Large intestine (tissue), 3 donors: ENCODE measurements at regions not wholly inside any gene's neighbourhood (a gene's known extent, or its start where the extent isn't known, plus 50 kb on each side); places are given as distances from the start of the nearest gene placed in this dataset.

Experiments
- DNase-seq, 2 donors: peaks; one replicate each; pipeline versions ENCODE4 v3.0.0 to v3.0.0-alpha.2; 2013
- H3K27ac ChIP-seq: one replicate; pipeline ENCODE4 v1.5.1; 2013; ENCODE audit warnings: low read length
- H3K27me3 ChIP-seq: 2 replicates; pipeline ENCODE4 v1.6.1; 2013; ENCODE audit warnings: low read length; ENCODE audit not compliant: control insufficient read depth, insufficient read depth
- H3K36me3 ChIP-seq: 2 replicates; pipeline ENCODE4 v1.6.1; 2013; ENCODE audit warnings: low read length; ENCODE audit not compliant: control insufficient read depth, insufficient read depth
- H3K4me1 ChIP-seq: one replicate; pipeline ENCODE4 v1.6.1; 2013; ENCODE audit warnings: low read length; ENCODE audit not compliant: control insufficient read depth, insufficient read depth
- H3K4me3 ChIP-seq: one replicate; pipeline ENCODE4 v1.5.1; 2013; ENCODE audit warnings: low read length
- H3K9me3 ChIP-seq: one replicate; pipeline ENCODE4 v1.6.1; 2013; ENCODE audit warnings: mild to moderate bottlenecking, low read depth, low read length, moderate library complexity; ENCODE audit not compliant: control insufficient read depth
- WGBS: methylation state at CpG from one replicate; pipeline ENCODE4 v1.1.5; 2013; ENCODE audit warnings: low lambda C conversion rate; ENCODE audit not compliant: insufficient coverage; 5-methylcytosine and 5-hydroxymethylcytosine counted together

DNA sequence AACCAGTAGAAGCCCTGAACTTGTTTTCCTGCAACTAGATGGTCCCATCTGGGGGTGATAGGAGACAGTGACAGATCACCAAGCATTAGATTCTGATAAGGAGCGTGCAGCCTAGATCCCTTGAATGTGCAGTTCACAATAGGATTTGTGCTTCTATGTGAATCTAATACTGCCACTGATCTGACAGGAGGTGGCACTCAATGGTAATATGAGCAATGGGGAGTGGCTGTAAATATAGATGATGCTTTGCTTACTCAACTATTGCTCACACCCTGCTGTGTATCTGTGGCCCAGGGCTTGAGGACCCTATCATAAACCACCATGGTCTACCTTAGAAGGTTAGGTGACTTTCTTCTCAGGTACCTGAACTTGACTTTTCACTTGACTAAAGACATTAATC lies 417.1 kb upstream of the ARHGEF26 start:
- Histone ChIP-seq H3K36me3 (no peaks in the 10 kb centered on the region), H3K27me3 (peaks cover 4% of the 10 kb centered on the region), H3K4me3 (no peak overlapping the region), H3K9me3 (no peaks in the 10 kb centered on the region), H3K4me1 (no peaks in the 10 kb centered on the region), H3K27ac (no peak overlapping the region)
- DNase-seq: no peak
- WGBS: no CpG with 5 or more reads among the region's 1 CpG

DNA sequence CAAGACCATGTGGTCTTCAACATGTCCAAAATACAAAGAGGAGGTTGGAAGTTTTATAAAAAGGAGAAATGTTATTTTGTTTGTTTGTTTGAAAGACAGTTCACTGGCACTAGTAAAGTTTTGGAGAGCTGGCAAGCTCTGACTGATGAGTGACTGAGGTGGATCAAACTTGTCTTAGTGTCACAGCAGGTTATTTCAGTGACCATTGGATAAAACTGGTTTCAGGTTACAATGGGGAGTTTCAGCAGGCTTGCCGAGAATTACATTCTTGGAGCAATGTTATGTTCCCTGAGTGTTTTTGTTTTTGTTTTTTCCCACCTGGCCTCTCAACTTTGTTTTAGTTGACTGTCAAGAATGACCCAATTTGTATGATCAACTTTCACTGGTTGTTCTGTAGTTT lies 414.5 kb upstream of the ARHGEF26 start:
- H3K36me3 ChIP-seq: no peaks in the 10 kb centered on the region
- no peak for DNase-seq
- no peak overlapping the region for H3K27ac ChIP-seq
- H3K4me3 ChIP-seq: no peak overlapping the region
- no peaks in the 10 kb centered on the region for H3K4me1 ChIP-seq
- H3K9me3 ChIP-seq: no peaks in the 10 kb centered on the region
- WGBS: no CpG with 5 or more reads among the region's 1 CpG
- H3K27me3 ChIP-seq: peaks cover 2% of the 10 kb centered on the region

DNA sequence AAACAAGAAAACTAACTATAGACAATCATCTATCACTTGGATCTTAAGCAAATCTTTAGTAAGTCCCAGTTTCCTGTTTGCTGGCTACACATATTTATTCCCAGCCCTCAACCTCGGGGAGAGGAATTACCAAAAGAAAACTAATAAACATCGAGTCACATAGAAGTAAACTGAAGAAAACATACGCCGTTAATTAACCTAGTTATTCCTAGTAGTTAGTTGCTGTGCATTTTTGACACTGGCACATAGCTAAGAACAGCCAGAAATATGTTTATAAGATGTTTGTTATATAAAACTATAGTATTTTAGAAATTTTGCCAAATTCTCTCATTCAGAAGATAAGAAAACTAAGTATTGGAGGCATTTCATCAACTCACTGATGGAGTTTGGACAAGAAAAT lies 407.2 kb upstream of the ARHGEF26 start:
- Histone ChIP-seq H3K4me1 (no peaks in the 10 kb centered on the region), H3K9me3 (no peaks in the 10 kb centered on the region), H3K4me3 (no peak overlapping the region), H3K27ac (no peak overlapping the region), H3K27me3 (no peaks in the 10 kb centered on the region), H3K36me3 (no peaks in the 10 kb centered on the region)
- WGBS: 70% methylated on average over 4 of the region's 4 CpGs
- DNase-seq: no peak

DNA sequence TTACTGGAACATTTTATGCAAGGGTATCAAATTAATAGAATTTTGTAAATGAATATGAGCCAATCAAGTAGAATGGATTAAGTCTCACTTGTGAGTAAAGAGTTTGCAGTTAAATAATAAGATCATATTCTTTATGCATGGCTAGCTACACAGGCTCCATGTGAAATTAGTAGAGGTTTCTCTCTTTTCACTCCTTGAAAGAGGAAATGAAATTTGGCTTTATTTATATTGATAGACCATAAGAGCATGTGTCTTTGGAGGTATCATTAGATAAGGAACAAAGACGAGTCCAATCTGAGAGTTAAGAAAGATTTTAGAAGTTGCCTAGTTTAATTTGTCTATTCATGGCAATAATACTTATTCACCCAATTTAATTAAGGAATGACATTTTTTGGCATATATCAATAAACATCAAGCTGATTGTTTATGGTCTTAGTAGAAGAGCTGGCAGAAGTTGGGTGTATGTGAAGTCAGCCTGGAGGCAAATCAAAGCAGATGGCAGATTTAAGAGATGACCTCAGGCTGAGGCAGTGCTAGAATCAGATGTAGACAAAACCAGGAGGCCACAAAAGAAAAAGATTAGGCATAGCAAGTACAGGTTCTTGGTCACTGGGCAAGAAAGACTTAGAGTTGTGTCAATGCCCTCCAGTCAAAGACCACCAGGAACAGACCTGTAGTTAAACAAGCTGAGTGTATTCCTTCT lies 406.5 kb upstream of the ARHGEF26 start:
- no peaks in the 10 kb centered on the region for H3K36me3 ChIP-seq
- DNase-seq: no peak
- no peak overlapping the region for H3K27ac ChIP-seq
- no peaks in the 10 kb centered on the region for H3K9me3 ChIP-seq
- 86% methylated on average over 1 of the region's 1 CpG for WGBS
- no peaks in the 10 kb centered on the region for H3K27me3 ChIP-seq
- H3K4me3 ChIP-seq: no peak overlapping the region
- no peaks in the 10 kb centered on the region for H3K4me1 ChIP-seq

DNA sequence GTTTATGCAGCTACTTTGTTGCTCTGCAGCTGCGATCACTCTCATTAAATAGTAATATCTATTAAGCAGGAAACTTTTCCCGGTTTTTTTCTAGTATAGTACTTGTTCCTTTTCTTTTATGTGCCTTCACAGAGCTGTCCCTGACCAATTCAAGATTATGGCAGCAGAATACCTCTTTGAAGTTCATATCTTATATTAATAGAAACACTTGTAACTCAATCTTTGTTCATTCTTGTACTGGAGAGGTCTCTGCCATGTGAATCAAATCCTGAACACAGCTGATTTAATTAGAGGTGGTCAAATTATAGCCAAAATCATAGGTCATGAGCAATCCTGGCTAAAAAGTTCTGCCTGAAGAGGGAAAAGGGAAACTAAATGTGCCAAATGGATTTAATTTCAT lies 399.0 kb upstream of the ARHGEF26 start:
- H3K27ac ChIP-seq: no peak overlapping the region
- no peak for DNase-seq
- H3K27me3 ChIP-seq: peaks cover 6% of the 10 kb centered on the region
- WGBS: 25% methylated on average over 1 of the region's 2 CpGs
- H3K9me3 ChIP-seq: no peaks in the 10 kb centered on the region
- no peak overlapping the region for H3K4me3 ChIP-seq
- no peaks in the 10 kb centered on the region for H3K36me3 ChIP-seq
- no peaks in the 10 kb centered on the region for H3K4me1 ChIP-seq

DNA sequence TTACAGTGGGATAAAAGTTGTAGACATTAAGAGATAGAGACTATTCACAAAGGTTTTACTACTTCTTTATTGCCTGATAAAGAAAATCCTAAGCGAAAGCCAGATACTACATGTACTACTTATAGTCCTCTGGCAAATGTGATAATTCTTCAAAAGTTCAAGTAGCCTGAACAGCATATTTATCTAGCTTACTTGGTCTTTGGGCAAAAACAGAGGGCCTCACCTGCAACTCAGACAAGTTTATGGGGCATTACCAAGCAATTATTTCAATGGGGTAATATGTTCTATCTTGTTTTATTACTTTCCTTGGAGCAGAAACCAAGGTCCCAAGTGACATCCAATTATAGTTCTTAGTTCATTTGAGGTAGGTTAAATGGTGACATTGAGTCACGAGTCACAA lies 390.1 kb upstream of the ARHGEF26 start:
- Histone ChIP-seq H3K4me3 (no peak overlapping the region), H3K36me3 (no peaks in the 10 kb centered on the region), H3K9me3 (peaks cover 15% of the 10 kb centered on the region), H3K27ac (peak overlapping the region; percentile 33), H3K4me1 (peaks cover 20% of the 10 kb centered on the region), H3K27me3 (peaks cover 3% of the 10 kb centered on the region)
- WGBS: no CpG with 5 or more reads among the region's 2 CpGs
- peak; percentile 73 to 90 for DNase-seq

DNA sequence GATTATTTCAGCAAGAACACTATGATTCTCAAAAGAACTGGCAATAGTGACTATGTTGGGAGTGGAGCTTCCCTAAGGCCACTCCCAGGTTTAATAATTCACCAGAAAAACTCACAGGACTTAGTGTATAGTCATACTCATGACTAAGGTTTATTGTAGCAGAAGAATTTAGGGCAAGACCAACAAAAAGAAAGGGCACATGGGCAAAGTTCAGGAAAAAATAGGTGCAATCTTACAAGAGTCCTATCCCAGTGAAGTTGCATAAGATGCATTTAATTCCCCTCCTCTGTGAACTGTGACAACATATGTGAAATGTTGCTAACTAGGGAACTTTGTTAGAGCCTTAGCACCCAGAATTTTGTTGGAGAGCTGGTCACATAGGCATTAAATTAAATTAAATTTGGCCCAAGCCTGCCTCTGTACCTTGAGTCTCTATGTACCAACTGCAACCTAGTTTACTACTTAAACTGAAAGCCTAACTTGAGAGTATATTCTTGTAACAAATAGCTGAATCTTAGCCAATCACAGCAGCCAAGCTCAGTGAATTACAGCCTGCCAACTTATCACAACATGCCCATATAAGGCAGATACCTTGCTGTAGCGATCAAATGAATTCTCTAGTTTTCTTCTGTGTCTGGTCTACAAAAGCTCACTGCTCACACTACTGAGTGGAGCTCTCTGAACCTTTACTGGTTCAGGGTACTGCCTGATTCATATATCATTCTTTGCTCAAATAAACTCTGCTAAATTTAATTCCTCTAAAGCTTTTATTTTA lies 386.2 kb upstream of the ARHGEF26 start:
- H3K27me3 ChIP-seq: no peaks in the 10 kb centered on the region
- H3K27ac ChIP-seq: peak overlapping the region; percentile 94
- H3K9me3 ChIP-seq: peaks cover 15% of the 10 kb centered on the region
- no peaks in the 10 kb centered on the region for H3K36me3 ChIP-seq
- peaks cover 20% of the 10 kb centered on the region for H3K4me1 ChIP-seq
- no peak overlapping the region for H3K4me3 ChIP-seq
- no CpG with 5 or more reads among the region's 1 CpG for WGBS
- DNase-seq: peak; percentile 86 to 95

DNA sequence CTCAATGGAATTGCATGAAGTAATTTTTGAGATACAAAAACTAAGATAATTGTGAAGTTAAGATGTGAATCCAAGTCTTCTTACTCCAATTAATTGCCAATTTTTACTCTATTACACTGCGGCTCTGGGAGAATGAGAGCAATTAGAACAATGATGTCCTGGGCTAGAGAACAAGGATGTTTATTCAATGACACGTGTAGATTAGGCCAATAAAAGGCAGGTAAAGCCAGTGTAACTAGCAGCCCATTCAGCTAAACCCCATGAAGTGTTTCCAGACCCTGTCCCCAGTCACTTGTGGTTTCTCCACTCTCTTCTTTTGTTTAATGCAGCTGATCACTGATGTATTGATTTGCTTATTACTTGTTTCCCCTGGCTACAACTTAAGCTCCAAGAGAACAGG lies 381.1 kb upstream of the ARHGEF26 start:
- peak in 1 of 2 donors; percentile 30 for DNase-seq
- WGBS: no CpG with 5 or more reads among the region's 2 CpGs
- peaks cover 3% of the 10 kb centered on the region for H3K9me3 ChIP-seq
- no peak overlapping the region for H3K27ac ChIP-seq
- H3K27me3 ChIP-seq: no peaks in the 10 kb centered on the region
- peaks cover 9% of the 10 kb centered on the region for H3K4me1 ChIP-seq
- H3K4me3 ChIP-seq: no peak overlapping the region
- no peaks in the 10 kb centered on the region for H3K36me3 ChIP-seq

DNA sequence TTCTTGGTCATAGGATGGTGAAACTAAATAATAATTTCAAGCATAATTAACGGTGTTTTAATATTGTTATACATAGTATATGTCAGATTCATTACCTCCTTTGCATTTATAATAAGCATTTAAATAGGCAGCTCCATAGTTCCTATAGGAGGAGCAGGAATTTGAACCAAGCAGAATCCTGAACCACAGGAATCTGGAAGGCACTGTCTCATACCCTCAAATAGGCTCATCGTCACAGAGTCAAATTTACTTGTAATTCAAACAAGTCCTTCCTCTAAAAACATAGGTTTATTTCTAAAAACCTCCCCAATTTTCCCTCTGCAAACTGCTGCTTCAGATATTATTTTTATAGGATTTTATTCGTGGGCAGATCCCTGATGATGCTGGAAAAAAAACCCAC lies 376.3 kb upstream of the ARHGEF26 start:
- WGBS: 100% methylated on average over 1 of the region's 3 CpGs
- no peak for DNase-seq
- Histone ChIP-seq H3K27me3 (no peaks in the 10 kb centered on the region), H3K27ac (no peak overlapping the region), H3K36me3 (no peaks in the 10 kb centered on the region), H3K4me3 (no peak overlapping the region), H3K4me1 (no peaks in the 10 kb centered on the region), H3K9me3 (no peaks in the 10 kb centered on the region)

DNA sequence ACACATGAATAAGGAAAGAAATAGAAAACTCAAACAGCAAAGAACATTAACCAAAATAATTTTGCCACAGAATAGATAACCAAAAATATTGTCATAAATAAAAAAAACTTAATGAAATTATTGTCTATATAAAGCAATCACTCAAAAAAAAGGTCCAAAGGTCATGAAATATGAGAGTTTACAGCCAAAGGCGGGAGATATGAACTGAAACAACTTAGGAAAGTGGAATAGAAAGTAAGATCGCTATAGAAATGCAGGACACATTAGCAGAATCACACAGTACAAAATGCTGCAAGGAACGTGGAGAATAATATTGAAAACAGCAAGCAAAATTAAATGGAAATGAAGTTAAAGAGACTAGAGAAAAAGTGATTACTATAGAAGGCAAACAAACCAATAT lies 375.0 kb upstream of the ARHGEF26 start:
- no peaks in the 10 kb centered on the region for H3K36me3 ChIP-seq
- no peaks in the 10 kb centered on the region for H3K27me3 ChIP-seq
- peak in 1 of 2 donors; percentile 34 for DNase-seq
- 51% methylated on average over 2 of the region's 3 CpGs for WGBS
- no peaks in the 10 kb centered on the region for H3K4me1 ChIP-seq
- H3K4me3 ChIP-seq: no peak overlapping the region
- H3K9me3 ChIP-seq: no peaks in the 10 kb centered on the region
- no peak overlapping the region for H3K27ac ChIP-seq
